ENCODE measurements at regions not wholly inside any gene's neighbourhood (a gene's known extent, or its start where the extent isn't known, plus 50 kb on each side); places are given as distances from the start of the nearest gene placed in this dataset.

DNA sequence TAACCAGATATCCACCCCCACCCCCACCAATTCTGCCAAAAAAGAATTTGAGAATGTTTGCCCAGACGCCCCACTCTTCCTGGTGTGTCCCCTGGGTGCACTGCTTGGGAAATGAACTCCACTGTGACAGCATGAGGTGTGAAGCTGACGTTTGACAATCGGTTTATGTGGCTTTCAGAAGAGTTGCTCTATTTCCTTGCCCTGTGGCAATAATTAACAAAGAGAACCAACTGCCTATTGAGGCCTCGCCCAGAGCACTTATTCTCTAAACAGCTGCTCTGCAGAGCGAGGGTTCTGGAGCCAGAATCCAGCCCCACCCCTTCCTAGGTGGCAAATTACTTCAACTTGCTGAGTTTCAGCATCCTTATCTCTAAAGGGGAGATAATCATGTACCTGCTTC, 115.8 kb upstream of the SIX3 start:
- no peaks in the 10 kb centered on the region for H4K20me1 ChIP-seq (ENCODE audit: low read length)
- no peak overlapping the region for H3K9ac ChIP-seq (ENCODE audit: low read length)
- no peaks in the 10 kb centered on the region for H3K9me2 ChIP-seq (replicated peaks; ENCODE audit: low read length)
- TF ChIP-seq EZH2phosphoT487 (IDR thresholded peaks at IDR 0.05; ENCODE audit: borderline replicate concordance, low read length): no peak
- TF ChIP-seq, protein P1, sequence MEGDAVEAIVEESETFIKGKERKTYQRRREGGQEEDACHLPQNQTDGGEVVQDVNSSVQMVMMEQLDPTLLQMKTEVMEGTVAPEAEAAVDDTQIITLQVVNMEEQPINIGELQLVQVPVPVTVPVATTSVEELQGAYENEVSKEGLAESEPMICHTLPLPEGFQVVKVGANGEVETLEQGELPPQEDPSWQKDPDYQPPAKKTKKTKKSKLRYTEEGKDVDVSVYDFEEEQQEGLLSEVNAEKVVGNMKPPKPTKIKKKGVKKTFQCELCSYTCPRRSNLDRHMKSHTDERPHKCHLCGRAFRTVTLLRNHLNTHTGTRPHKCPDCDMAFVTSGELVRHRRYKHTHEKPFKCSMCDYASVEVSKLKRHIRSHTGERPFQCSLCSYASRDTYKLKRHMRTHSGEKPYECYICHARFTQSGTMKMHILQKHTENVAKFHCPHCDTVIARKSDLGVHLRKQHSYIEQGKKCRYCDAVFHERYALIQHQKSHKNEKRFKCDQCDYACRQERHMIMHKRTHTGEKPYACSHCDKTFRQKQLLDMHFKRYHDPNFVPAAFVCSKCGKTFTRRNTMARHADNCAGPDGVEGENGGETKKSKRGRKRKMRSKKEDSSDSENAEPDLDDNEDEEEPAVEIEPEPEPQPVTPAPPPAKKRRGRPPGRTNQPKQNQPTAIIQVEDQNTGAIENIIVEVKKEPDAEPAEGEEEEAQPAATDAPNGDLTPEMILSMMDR (conservative IDR thresholded peaks at IDR 0.05; ENCODE audit: low read depth, low read length): no peak
- no peak for TF ChIP-seq EZH2 (IDR thresholded peaks at IDR 0.05; ENCODE audit: low read length, unreplicated experiment)
- H3K27me3 ChIP-seq (ENCODE audit: low read length): peaks cover 36% of the 10 kb centered on the region
- no peak overlapping the region for H2AFZ ChIP-seq (ENCODE audit: low read length)
- DNase-seq: no peak
- intact Hi-C loops (cut with micrococcal nuclease): no loop called here
- H3K36me3 ChIP-seq (ENCODE audit: low read depth, low read length): no peaks in the 10 kb centered on the region
- H3K4me1 ChIP-seq (ENCODE audit: insufficient read depth, low read length): no peaks in the 10 kb centered on the region
- no peak overlapping the region for H3K4me2 ChIP-seq (ENCODE audit: low read length)
- ATAC-seq: no peak
- no peaks in the 10 kb centered on the region for H3K79me2 ChIP-seq (ENCODE audit: low read length)
- H3F3A ChIP-seq (ENCODE audit: low read length, unreplicated experiment): no peaks in the 10 kb centered on the region
- ChIA-PET CTCF (no interaction called here), POLR2A (ENCODE audit: unreplicated experiment) (no interaction called here)
- H3K9me3 ChIP-seq (ENCODE audit: low read length): no peaks in the 10 kb centered on the region
- BruUV-seq (replicated peaks): no TSS peak
- no peak overlapping the region for H3K4me3 ChIP-seq (ENCODE audit: low read length)
- no peak overlapping the region for H3K27ac ChIP-seq (ENCODE audit: low read length)

DNA sequence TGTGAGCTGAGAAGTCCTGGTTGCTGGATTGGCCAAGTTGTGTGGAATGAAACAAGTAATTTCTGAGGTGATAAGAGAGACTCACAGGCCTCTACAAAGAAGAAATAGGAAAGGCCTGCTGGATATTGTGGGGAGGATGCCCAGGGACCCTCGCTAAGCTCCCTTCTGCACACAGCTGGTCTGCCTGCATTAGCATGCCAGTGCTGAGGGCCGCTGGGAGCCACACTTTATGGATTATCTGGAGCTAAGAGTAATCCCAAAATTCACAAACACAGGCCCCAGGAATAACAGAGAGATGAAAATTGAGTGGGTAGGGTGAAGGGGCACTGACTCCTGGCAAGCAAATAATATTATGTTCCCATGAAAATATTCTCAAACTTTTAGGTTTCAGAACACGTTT, 114.9 kb upstream of the SIX3 start:
- H3K9me2 ChIP-seq (replicated peaks; ENCODE audit: low read length): no peaks in the 10 kb centered on the region
- ChIA-PET POLR2A (ENCODE audit: unreplicated experiment) (no interaction called here), CTCF (no interaction called here)
- no peaks in the 10 kb centered on the region for H4K20me1 ChIP-seq (ENCODE audit: low read length)
- no peaks in the 10 kb centered on the region for H3K9me3 ChIP-seq (ENCODE audit: low read length)
- no peak overlapping the region for H2AFZ ChIP-seq (ENCODE audit: low read length)
- DNase-seq (no peak), ATAC-seq (no peak)
- no peaks in the 10 kb centered on the region for H3K4me1 ChIP-seq (ENCODE audit: insufficient read depth, low read length)
- H3F3A ChIP-seq (ENCODE audit: low read length, unreplicated experiment): no peaks in the 10 kb centered on the region
- H3K4me2 ChIP-seq (ENCODE audit: low read length): no peak overlapping the region
- H3K4me3 ChIP-seq (ENCODE audit: low read length): no peak overlapping the region
- no TSS peak for BruUV-seq (replicated peaks)
- H3K79me2 ChIP-seq (ENCODE audit: low read length): no peaks in the 10 kb centered on the region
- no peak for TF ChIP-seq EZH2 (IDR thresholded peaks at IDR 0.05; ENCODE audit: low read length, unreplicated experiment)
- TF ChIP-seq, protein P1 (conservative IDR thresholded peaks at IDR 0.05; ENCODE audit: low read depth, low read length): no peak
- TF ChIP-seq EZH2phosphoT487 (IDR thresholded peaks at IDR 0.05; ENCODE audit: borderline replicate concordance, low read length): no peak
- intact Hi-C loops (cut with micrococcal nuclease): no loop called here
- H3K27ac ChIP-seq (ENCODE audit: low read length): no peak overlapping the region
- H3K9ac ChIP-seq (ENCODE audit: low read length): no peak overlapping the region
- H3K27me3 ChIP-seq (ENCODE audit: low read length): peaks cover 27% of the 10 kb centered on the region
- no peaks in the 10 kb centered on the region for H3K36me3 ChIP-seq (ENCODE audit: low read depth, low read length)

DNA sequence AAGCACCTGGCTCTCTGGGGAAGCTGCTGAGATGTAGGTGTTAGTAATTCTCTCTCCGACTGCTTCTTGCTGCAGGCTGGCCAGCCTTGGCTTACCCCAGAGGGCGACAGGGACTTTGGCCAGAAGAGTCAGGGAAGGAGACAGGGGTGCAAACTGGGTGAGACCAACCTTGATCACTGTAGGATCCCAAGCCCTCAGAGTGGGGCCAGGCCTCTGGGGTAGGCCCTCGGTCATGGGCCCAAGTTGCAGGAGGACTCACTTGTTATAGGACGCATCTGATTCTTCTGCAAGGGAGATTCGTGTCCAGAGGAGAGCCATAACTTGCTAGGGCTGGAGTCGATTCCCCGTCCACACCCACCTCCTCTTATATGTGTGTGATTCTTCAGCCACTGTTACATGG, 111.7 kb upstream of the SIX3 start:
- no peak for TF ChIP-seq EZH2phosphoT487 (IDR thresholded peaks at IDR 0.05; ENCODE audit: borderline replicate concordance, low read length)
- intact Hi-C loops (cut with micrococcal nuclease): no loop called here
- no TSS peak for BruUV-seq (replicated peaks)
- H3K4me1 ChIP-seq (ENCODE audit: insufficient read depth, low read length): 0 out of 2 replicates have a peak, but pooled peaks cover 3% of the 10 kb centered on the region
- no peaks in the 10 kb centered on the region for H3F3A ChIP-seq (ENCODE audit: low read length, unreplicated experiment)
- H2AFZ ChIP-seq (ENCODE audit: low read length): no peak overlapping the region
- DNase-seq (no peak), ATAC-seq (no peak)
- no peak overlapping the region for H3K4me2 ChIP-seq (ENCODE audit: low read length)
- no peak overlapping the region for H3K27ac ChIP-seq (ENCODE audit: low read length)
- POLR2A ChIA-PET (ENCODE audit: unreplicated experiment): no interaction called here
- peaks cover 15% of the 10 kb centered on the region for H3K27me3 ChIP-seq (ENCODE audit: low read length)
- H4K20me1 ChIP-seq (ENCODE audit: low read length): no peaks in the 10 kb centered on the region
- CTCF ChIA-PET: no interaction called here
- H3K9me3 ChIP-seq (ENCODE audit: low read length): no peaks in the 10 kb centered on the region
- H3K9me2 ChIP-seq (replicated peaks; ENCODE audit: low read length): no peaks in the 10 kb centered on the region
- no peak overlapping the region for H3K4me3 ChIP-seq (ENCODE audit: low read length)
- no peak overlapping the region for H3K9ac ChIP-seq (ENCODE audit: low read length)
- no peaks in the 10 kb centered on the region for H3K79me2 ChIP-seq (ENCODE audit: low read length)
- H3K36me3 ChIP-seq (ENCODE audit: low read depth, low read length): no peaks in the 10 kb centered on the region

Data from PC-3 (cell line).